HL-60 (cell line): ENCODE measurements at regions not wholly inside any gene's neighbourhood (a gene's known extent, or its start where the extent isn't known, plus 50 kb on each side); places are given as distances from the start of the nearest gene placed in this dataset.

ENCODE experiments used
- CTCF ChIP-seq: IDR thresholded peaks from one replicate; pipeline ENCODE4 v1.5.1; 2011; ENCODE audit warnings: low read length, control low read depth, inconsistent platforms; ENCODE audit not compliant: insufficient read depth
- GABPA ChIP-seq: IDR thresholded peaks from 2 replicates; pipeline ENCODE4 v1.6.1; 2012; ENCODE audit warnings: low read depth
- POLR2AphosphoS5 ChIP-seq: IDR thresholded peaks from 2 replicates; pipeline ENCODE4 v1.6.1; 2012; ENCODE audit warnings: low read depth
- REST ChIP-seq: IDR thresholded peaks from 2 replicates; pipeline ENCODE4 v1.6.1; 2012; ENCODE audit warnings: low read depth; ENCODE audit not compliant: insufficient replicate concordance
- SPI1 ChIP-seq: IDR thresholded peaks from 2 replicates; pipeline ENCODE4 v1.6.1; 2012; ENCODE audit warnings: low read depth, mild to moderate bottlenecking, borderline replicate concordance

- no peak for TF ChIP-seq CTCF
- no peak for TF ChIP-seq POLR2AphosphoS5
- no peak for TF ChIP-seq REST
- no peak for TF ChIP-seq GABPA
- peak; percentile 81 for TF ChIP-seq SPI1
Measured at GRCh38 chr5:96584712-96585111, 77.5 kb upstream of the CAST start.
